HCT116 (cell line): ENCODE measurements at regions not wholly inside any gene's neighbourhood (a gene's known extent, or its start where the extent isn't known, plus 50 kb on each side); places are given as distances from the start of the nearest gene placed in this dataset.

Experiments used
- ATAC-seq: fragments of 200-7000 bp; cut with Tn5 transposase; 2 replicates; pipeline ENCODE4 v1.9.1; 2020; ENCODE audit warnings: mild to moderate bottlenecking, moderate library complexity
- BruUV-seq: library from RNA; stranded (reverse); fragments of 400-500 nt; replicated peaks from 2 replicates; lab custom pipeline; 2021; lab: Mats Ljungman, UMichigan
- CTCF ChIA-PET: fragments of 300-600 bp; sonication (Branson Sonifier 250); formaldehyde crosslinking; loops from one replicate; lab custom pipeline; 2021; ENCODE audit warnings: antibody characterized with exemption; lab: Charles Lee
- POLR2A ChIA-PET: fragments of 300-600, 350-600 bp; sonication (Branson Sonifier 250); formaldehyde crosslinking; loops from one replicate; lab custom pipeline; 2021; ENCODE audit warnings: antibody characterized with exemption; lab: Charles Lee
- RAD21 ChIA-PET, 2 experiments: fragments of 300-600 bp; sonication (Branson Sonifier 250); formaldehyde crosslinking; loops; one replicate each; lab custom pipeline; 2023; ENCODE audit warnings: low total read pairs in 2 of 2; ENCODE audit not compliant: uncharacterized antibody in 2 of 2, unreplicated experiment in 2 of 2, low non-redundant PET in 1 of 2; lab: Charles Lee
- DNase-seq: peaks from one replicate; pipeline ENCODE4 v3.0.0-alpha.2; 2010; ENCODE audit warnings: low read depth, low spot score
- H2AFZ ChIP-seq: fragments of 200-600 bp; shearing (Covaris generic), sonication (generic); 2 replicates; pipeline ENCODE4 v1.6.1; 2017; ENCODE audit warnings: low read depth, mixed run types, mixed read lengths, antibody characterized with exemption, low read length; ENCODE audit not compliant: poor library complexity, severe bottlenecking
- H3K27ac ChIP-seq: 2 replicates; pipeline ENCODE4 v1.5.1; 2012; ENCODE audit warnings: low read depth, low read length
- H3K27me3 ChIP-seq: fragments of 200-600 bp; sonication (generic); 2 replicates; pipeline ENCODE4 v1.6.1; 2016; ENCODE audit warnings: mixed run types, low read length, mixed read lengths; ENCODE audit not compliant: insufficient read depth
- H3K36me3 ChIP-seq, 2 experiments: fragments of 200-500 bp in 1 of 2; fragments of 200-600 bp in 1 of 2; sonication (Bioruptor generic) in 1 of 2; sonication (generic) in 1 of 2; 2 replicates each; pipeline versions ENCODE4 v1.5.1 to v1.6.1; 2014 to 2016; ENCODE audit warnings: low read length in 2 of 2, inconsistent platforms in 1 of 2, mixed read lengths in 1 of 2, mixed run types in 1 of 2; ENCODE audit not compliant: insufficient read depth in 2 of 2, control insufficient read depth in 1 of 2
- H3K4me1 ChIP-seq, 2 experiments: fragments of 200-600 bp in 1 of 2; sonication (generic) in 1 of 2; 2 replicates each; pipeline versions ENCODE4 v1.5.1 to v1.6.1; 2012 to 2017; ENCODE audit warnings: low read length in 2 of 2, inconsistent platforms in 1 of 2, mild to moderate bottlenecking in 1 of 2, mixed read lengths in 1 of 2, mixed run types in 1 of 2, moderate library complexity in 1 of 2; ENCODE audit not compliant: insufficient read depth in 2 of 2, control insufficient read depth in 1 of 2
- H3K4me2 ChIP-seq: fragments of 200-600 bp; sonication (generic); 2 replicates; pipeline ENCODE4 v1.6.1; 2017; ENCODE audit warnings: mixed run types, low read length, mixed read lengths
- H3K4me3 ChIP-seq, 2 experiments: fragments of 200-600 bp in 1 of 2; sonication (generic) in 1 of 2; replicated peaks in 1 of 2; 2 replicates each; pipeline ENCODE4 v1.5.1; 2011 to 2016; ENCODE audit warnings: low read length in 2 of 2, control low read depth in 1 of 2, low read depth in 1 of 2, mild to moderate bottlenecking in 1 of 2, mixed read lengths in 1 of 2, mixed run types in 1 of 2
- H3K79me2 ChIP-seq: fragments of 200-600 bp; sonication (generic); 2 replicates; pipeline ENCODE4 v1.6.1; 2017; ENCODE audit warnings: mild to moderate bottlenecking, mixed run types, low read length, moderate library complexity, mixed read lengths; ENCODE audit not compliant: insufficient read depth
- H3K9ac ChIP-seq: fragments of 200-600 bp; sonication (generic); 2 replicates; pipeline ENCODE4 v1.6.1; 2016; ENCODE audit warnings: low read length, mixed read lengths
- H3K9me2 ChIP-seq: fragments of 200-600 bp; sonication (generic), shearing (Covaris generic); 2 replicates; pipeline ENCODE4 v1.6.1; 2017; ENCODE audit warnings: mixed run types, mild to moderate bottlenecking, moderate library complexity; ENCODE audit not compliant: insufficient read depth
- H3K9me3 ChIP-seq, 2 experiments: fragments of 200-500 bp in 1 of 2; fragments of 200-600 bp in 1 of 2; sonication (Bioruptor generic) in 1 of 2; sonication (generic) in 1 of 2; 2 replicates each; pipeline ENCODE4 v1.6.1; 2014 to 2017; ENCODE audit warnings: low read length in 2 of 2, mixed read lengths in 2 of 2, inconsistent platforms in 1 of 2, low read depth in 1 of 2, mild to moderate bottlenecking in 1 of 2, mixed run types in 1 of 2, moderate library complexity in 1 of 2; ENCODE audit not compliant: control insufficient read depth in 1 of 2, insufficient read depth in 1 of 2
- H4K20me1 ChIP-seq: fragments of 200-600 bp; sonication (generic), shearing (Covaris generic); 2 replicates; pipeline ENCODE4 v1.6.1; 2017; ENCODE audit warnings: mixed run types, mild to moderate bottlenecking, moderate library complexity; ENCODE audit not compliant: insufficient read depth
- CBX3 ChIP-seq: IDR thresholded peaks from 2 replicates; pipeline ENCODE4 v1.6.1; 2012; ENCODE audit warnings: low read depth
- CEBPB ChIP-seq: IDR thresholded peaks from 2 replicates; pipeline ENCODE4 v1.6.1; 2012; ENCODE audit warnings: low read depth
- ELF1 ChIP-seq: IDR thresholded peaks from 2 replicates; pipeline ENCODE4 v1.6.1; 2012; ENCODE audit warnings: low read depth, borderline replicate concordance
- JUND ChIP-seq: IDR thresholded peaks from 2 replicates; pipeline ENCODE4 v1.6.1; 2012
- POLR2A ChIP-seq: IDR thresholded peaks from 2 replicates; pipeline ENCODE4 v1.7.0; 2011; ENCODE audit warnings: borderline replicate concordance; ENCODE audit not compliant: insufficient read depth, insufficient read length; ENCODE audit errors: extremely low read depth
- RAD21 ChIP-seq: IDR thresholded peaks from 2 replicates; pipeline ENCODE4 v1.6.1; 2012; ENCODE audit warnings: low read depth, mild to moderate bottlenecking
- SIN3A ChIP-seq: IDR thresholded peaks from 2 replicates; pipeline ENCODE4 v1.6.1; 2012; ENCODE audit warnings: low read depth
- SP1 ChIP-seq: IDR thresholded peaks from 2 replicates; pipeline ENCODE4 v1.6.1; 2012; ENCODE audit warnings: low read depth
- intact Hi-C: fragments of 100-400 bp; cut with micrococcal nuclease; formaldehyde crosslinking; loops from 2 replicates; pipeline ENCODE4 v1.10.0; 2022
- TF ChIP-seq, protein P1 (sequence below): IDR thresholded peaks from 2 replicates; pipeline ENCODE4 v1.6.1; 2011; ENCODE audit warnings: mild to moderate bottlenecking, low read length, moderate library complexity; ENCODE audit not compliant: insufficient replicate concordance; ENCODE audit errors: extremely low read depth
- TF ChIP-seq, protein P2 (sequence below), 3 experiments: fragments of 200-600 bp in 1 of 3; sonication (generic) in 1 of 3; IDR thresholded peaks in 2 of 3; conservative IDR thresholded peaks in 1 of 3; 2 replicates each; pipeline ENCODE4 v1.5.1; 2012 to 2017; ENCODE audit warnings: low read depth in 2 of 3, low read length in 2 of 3, antibody characterized with exemption in 1 of 3, borderline replicate concordance in 1 of 3, control low read depth in 1 of 3, mild to moderate bottlenecking in 1 of 3, mixed read lengths in 1 of 3, mixed run types in 1 of 3, moderate library complexity in 1 of 3; ENCODE audit not compliant: insufficient read depth in 1 of 3
- TF ChIP-seq, protein P3 (sequence below): IDR thresholded peaks from 2 replicates; pipeline ENCODE4 v1.6.1; 2012

DNA sequence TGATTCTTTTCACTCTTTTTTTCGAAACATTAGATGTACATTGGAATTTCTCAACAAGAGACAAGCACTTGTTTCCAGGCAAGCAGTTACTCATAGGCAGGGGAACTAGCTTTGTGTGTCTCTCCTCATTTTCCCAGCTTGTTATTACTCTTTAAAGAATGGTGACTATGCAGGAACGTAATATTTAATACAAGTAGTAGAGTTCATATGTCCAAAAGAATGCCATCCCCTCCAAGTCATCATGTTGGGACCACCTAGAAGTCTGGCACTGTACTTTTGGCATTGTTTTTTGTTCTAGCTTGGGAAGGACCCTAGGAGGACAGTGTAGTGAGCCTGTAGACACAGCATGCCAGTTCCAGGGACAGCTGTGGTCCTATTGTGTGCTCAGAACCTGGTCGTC lies 650.7 kb downstream of the INHBA start:
- H3K27ac ChIP-seq = no peak overlapping the region
- RAD21 ChIA-PET = no interaction called here
- ATAC-seq = no peak
- H3K36me3 ChIP-seq = no peaks in the 10 kb centered on the region
- no peak for TF ChIP-seq CBX3
- no peak for TF ChIP-seq SP1
- TF ChIP-seq, protein P1, sequence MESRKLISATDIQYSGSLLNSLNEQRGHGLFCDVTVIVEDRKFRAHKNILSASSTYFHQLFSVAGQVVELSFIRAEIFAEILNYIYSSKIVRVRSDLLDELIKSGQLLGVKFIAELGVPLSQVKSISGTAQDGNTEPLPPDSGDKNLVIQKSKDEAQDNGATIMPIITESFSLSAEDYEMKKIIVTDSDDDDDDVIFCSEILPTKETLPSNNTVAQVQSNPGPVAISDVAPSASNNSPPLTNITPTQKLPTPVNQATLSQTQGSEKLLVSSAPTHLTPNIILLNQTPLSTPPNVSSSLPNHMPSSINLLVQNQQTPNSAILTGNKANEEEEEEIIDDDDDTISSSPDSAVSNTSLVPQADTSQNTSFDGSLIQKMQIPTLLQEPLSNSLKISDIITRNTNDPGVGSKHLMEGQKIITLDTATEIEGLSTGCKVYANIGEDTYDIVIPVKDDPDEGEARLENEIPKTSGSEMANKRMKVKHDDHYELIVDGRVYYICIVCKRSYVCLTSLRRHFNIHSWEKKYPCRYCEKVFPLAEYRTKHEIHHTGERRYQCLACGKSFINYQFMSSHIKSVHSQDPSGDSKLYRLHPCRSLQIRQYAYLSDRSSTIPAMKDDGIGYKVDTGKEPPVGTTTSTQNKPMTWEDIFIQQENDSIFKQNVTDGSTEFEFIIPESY = no peak
- TF ChIP-seq JUND = no peak
- TF ChIP-seq, all 23 proteins: peak for 0
- Histone ChIP-seq H3K9me3 (peaks cover 0 to 1% of the 10 kb centered on the region in 2 experiments; a peak in 1 of 4 replicates), H3K79me2 (no peaks in the 10 kb centered on the region), H3K4me3 (no peak overlapping the region), H3K9ac (no peak overlapping the region), H2AFZ (no peak overlapping the region), H3K9me2 (no peaks in the 10 kb centered on the region), H3K27me3 (no peaks in the 10 kb centered on the region), H3K4me2 (no peak overlapping the region), H4K20me1 (no peaks in the 10 kb centered on the region), H3K4me1 (no peaks in the 10 kb centered on the region)
- no peak for DNase-seq
- BruUV-seq = no TSS peak
- intact Hi-C loops = no loop called here
- POLR2A ChIA-PET = no interaction called here
- CTCF ChIA-PET = no interaction called here

DNA sequence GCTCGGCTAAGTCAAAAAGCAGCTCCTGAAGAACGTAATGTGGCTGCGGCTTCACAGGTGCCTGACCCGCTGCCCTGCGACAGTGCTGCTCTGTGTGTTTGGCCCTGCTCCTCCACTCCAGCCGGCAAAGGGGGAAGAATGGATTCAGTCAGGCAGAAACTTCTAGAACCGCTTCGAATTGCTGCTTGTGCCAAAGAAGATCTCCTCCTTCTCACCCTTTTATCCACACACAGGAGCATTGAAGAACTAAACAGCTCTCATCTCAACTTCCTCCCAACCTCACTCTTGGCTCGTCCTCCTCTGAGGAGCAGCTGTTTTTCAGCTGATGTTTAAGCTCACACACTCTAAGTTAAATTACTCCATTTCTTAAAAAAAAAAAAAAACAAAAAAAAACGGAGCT lies 651.4 kb downstream of the INHBA start:
- ChIA-PET RAD21 (no interaction called here), CTCF (no interaction called here), POLR2A (no interaction called here)
- Histone ChIP-seq H3K4me2 (no peak overlapping the region), H3K4me3 (no peak overlapping the region), H3K9me2 (no peaks in the 10 kb centered on the region), H3K27ac (no peak overlapping the region), H2AFZ (no peak overlapping the region), H3K79me2 (no peaks in the 10 kb centered on the region), H3K27me3 (no peaks in the 10 kb centered on the region), H3K9me3 (no peaks in the 10 kb centered on the region), H3K36me3 (no peaks in the 10 kb centered on the region), H3K9ac (no peak overlapping the region), H4K20me1 (no peaks in the 10 kb centered on the region), H3K4me1 (no peaks in the 10 kb centered on the region)
- DNase-seq (no peak), ATAC-seq (no peak)
- intact Hi-C loops = no loop called here
- BruUV-seq = no TSS peak
- TF ChIP-seq SIN3A = no peak
- TF ChIP-seq POLR2A = no peak
- no peak for TF ChIP-seq ELF1
- TF ChIP-seq, protein P1 = no peak
- no peak for TF ChIP-seq CBX3
- TF ChIP-seq, protein P2, sequence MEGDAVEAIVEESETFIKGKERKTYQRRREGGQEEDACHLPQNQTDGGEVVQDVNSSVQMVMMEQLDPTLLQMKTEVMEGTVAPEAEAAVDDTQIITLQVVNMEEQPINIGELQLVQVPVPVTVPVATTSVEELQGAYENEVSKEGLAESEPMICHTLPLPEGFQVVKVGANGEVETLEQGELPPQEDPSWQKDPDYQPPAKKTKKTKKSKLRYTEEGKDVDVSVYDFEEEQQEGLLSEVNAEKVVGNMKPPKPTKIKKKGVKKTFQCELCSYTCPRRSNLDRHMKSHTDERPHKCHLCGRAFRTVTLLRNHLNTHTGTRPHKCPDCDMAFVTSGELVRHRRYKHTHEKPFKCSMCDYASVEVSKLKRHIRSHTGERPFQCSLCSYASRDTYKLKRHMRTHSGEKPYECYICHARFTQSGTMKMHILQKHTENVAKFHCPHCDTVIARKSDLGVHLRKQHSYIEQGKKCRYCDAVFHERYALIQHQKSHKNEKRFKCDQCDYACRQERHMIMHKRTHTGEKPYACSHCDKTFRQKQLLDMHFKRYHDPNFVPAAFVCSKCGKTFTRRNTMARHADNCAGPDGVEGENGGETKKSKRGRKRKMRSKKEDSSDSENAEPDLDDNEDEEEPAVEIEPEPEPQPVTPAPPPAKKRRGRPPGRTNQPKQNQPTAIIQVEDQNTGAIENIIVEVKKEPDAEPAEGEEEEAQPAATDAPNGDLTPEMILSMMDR (IDR thresholded peaks at IDR 0.05 in 2 of 3, conservative IDR thresholded peaks at IDR 0.05 in 1 of 3; ENCODE audit: borderline replicate concordance in 1 of 3, insufficient read depth in 1 of 3, low read depth in 2 of 3, low read length in 2 of 3) = no peak
- TF ChIP-seq, protein P3, sequence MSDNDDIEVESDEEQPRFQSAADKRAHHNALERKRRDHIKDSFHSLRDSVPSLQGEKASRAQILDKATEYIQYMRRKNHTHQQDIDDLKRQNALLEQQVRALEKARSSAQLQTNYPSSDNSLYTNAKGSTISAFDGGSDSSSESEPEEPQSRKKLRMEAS = no peak
- no peak for TF ChIP-seq RAD21
- TF ChIP-seq CEBPB = no peak
- no peak for TF ChIP-seq SP1
